Neural progenitor cell (in vitro differentiated cells): ENCODE measurements at regions not wholly inside any gene's neighbourhood (a gene's known extent, or its start where the extent isn't known, plus 50 kb on each side); places are given as distances from the start of the nearest gene placed in this dataset.

ENCODE experiments used
- CTCF ChIP-seq: fragments of 200-600 bp; sonication (generic); IDR thresholded peaks from 2 replicates; pipeline ENCODE4 v1.5.1; 2017; ENCODE audit warnings: antibody characterized with exemption, mild to moderate bottlenecking
- EZH2 ChIP-seq: fragments of 200-600 bp; sonication (generic); IDR thresholded peaks from 2 replicates; pipeline ENCODE4 v1.6.1; 2017; ENCODE audit warnings: antibody characterized with exemption, mild to moderate bottlenecking, moderate library complexity

GRCh38 chr2:9779596-9780264 is 63.5 kb upstream of the TAF1B start:
- no peak for TF ChIP-seq CTCF
- no peak for TF ChIP-seq EZH2
